ENCODE measurements at regions not wholly inside any gene's neighbourhood (a gene's known extent, or its start where the extent isn't known, plus 50 kb on each side); places are given as distances from the start of the nearest gene placed in this dataset.

- TF ChIP-seq, protein P1, sequence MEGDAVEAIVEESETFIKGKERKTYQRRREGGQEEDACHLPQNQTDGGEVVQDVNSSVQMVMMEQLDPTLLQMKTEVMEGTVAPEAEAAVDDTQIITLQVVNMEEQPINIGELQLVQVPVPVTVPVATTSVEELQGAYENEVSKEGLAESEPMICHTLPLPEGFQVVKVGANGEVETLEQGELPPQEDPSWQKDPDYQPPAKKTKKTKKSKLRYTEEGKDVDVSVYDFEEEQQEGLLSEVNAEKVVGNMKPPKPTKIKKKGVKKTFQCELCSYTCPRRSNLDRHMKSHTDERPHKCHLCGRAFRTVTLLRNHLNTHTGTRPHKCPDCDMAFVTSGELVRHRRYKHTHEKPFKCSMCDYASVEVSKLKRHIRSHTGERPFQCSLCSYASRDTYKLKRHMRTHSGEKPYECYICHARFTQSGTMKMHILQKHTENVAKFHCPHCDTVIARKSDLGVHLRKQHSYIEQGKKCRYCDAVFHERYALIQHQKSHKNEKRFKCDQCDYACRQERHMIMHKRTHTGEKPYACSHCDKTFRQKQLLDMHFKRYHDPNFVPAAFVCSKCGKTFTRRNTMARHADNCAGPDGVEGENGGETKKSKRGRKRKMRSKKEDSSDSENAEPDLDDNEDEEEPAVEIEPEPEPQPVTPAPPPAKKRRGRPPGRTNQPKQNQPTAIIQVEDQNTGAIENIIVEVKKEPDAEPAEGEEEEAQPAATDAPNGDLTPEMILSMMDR (conservative IDR thresholded peaks at IDR 0.05 in 1 of 2, IDR thresholded peaks at IDR 0.05 in 1 of 2; ENCODE audit: low read depth in 1 of 2, low read length in 2 of 2): no peak
- no peak for TF ChIP-seq EZH2 (IDR thresholded peaks at IDR 0.05; ENCODE audit: low read length, missing control alignments)
Observed at GRCh38 chr6:25178336-25179035, 100.7 kb upstream of the CARMIL1 start.

Data from fibroblast of lung (primary cell).